Liver (tissue), 3 donors: ENCODE measurements at regions not wholly inside any gene's neighbourhood (a gene's known extent, or its start where the extent isn't known, plus 50 kb on each side); places are given as distances from the start of the nearest gene placed in this dataset.

ENCODE experiments used
- EGR1 ChIP-seq, 2 donors: IDR thresholded peaks; 2 replicates each; pipeline ENCODE4 v1.6.1; 2016 to 2018; ENCODE audit warnings: antibody characterized with exemption in 2 of 2, low read depth in 2 of 2
- FOXA1 ChIP-seq: IDR thresholded peaks from 2 replicates; pipeline ENCODE4 v1.6.1; 2016; ENCODE audit warnings: antibody characterized with exemption
- FOXA2 ChIP-seq: IDR thresholded peaks from 2 replicates; pipeline ENCODE4 v1.6.1; 2016; ENCODE audit warnings: antibody characterized with exemption
- GABPA ChIP-seq, 2 donors: IDR thresholded peaks in 1 of 2; conservative IDR thresholded peaks in 1 of 2; 2 replicates each; pipeline ENCODE4 v1.6.1; 2016; ENCODE audit warnings: antibody characterized with exemption in 2 of 2, mild to moderate bottlenecking in 1 of 2, moderate library complexity in 1 of 2
- JUND ChIP-seq, 2 donors: IDR thresholded peaks; 2 replicates each; pipeline ENCODE4 v1.6.1; 2016; ENCODE audit warnings: antibody characterized with exemption in 2 of 2
- RAD21 ChIP-seq, 2 donors: IDR thresholded peaks; 2 replicates each; pipeline ENCODE4 v1.6.1; 2016; ENCODE audit warnings: antibody characterized with exemption in 2 of 2, mild to moderate bottlenecking in 2 of 2
- SP1 ChIP-seq: IDR thresholded peaks from 2 replicates; pipeline ENCODE4 v1.6.1; 2018; ENCODE audit warnings: antibody characterized with exemption, mild to moderate bottlenecking
- TAF1 ChIP-seq: conservative IDR thresholded peaks from 2 replicates; pipeline ENCODE4 v1.6.1; 2016; ENCODE audit warnings: antibody characterized with exemption, mild to moderate bottlenecking
- YY1 ChIP-seq: IDR thresholded peaks from 2 replicates; pipeline ENCODE4 v1.6.1; 2016; ENCODE audit warnings: antibody characterized with exemption, mild to moderate bottlenecking
- TF ChIP-seq, protein P1 (sequence below): fragments of 150-350 bp; IDR thresholded peaks from 2 replicates; pipeline ENCODE4 v1.5.1; 2017; ENCODE audit warnings: improper control_type of control experiment, low read depth, low read length; ENCODE audit not compliant: missing input control
- TF ChIP-seq, protein P2 (sequence below): IDR thresholded peaks from 2 replicates; pipeline ENCODE4 v1.6.1; 2016; ENCODE audit warnings: antibody characterized with exemption
- TF ChIP-seq, protein P3 (sequence below): IDR thresholded peaks from 2 replicates; pipeline ENCODE4 v1.6.1; 2016; ENCODE audit warnings: antibody characterized with exemption
- TF ChIP-seq, protein P4 (sequence below): IDR thresholded peaks from 2 replicates; pipeline ENCODE4 v1.6.1; 2016; ENCODE audit warnings: antibody characterized with exemption, mild to moderate bottlenecking
- TF ChIP-seq, protein P5 (sequence below): IDR thresholded peaks from 2 replicates; pipeline ENCODE4 v1.6.1; 2016; ENCODE audit warnings: antibody characterized with exemption
- donor health status: healthy.
- donor health status: healthy.

DNA sequence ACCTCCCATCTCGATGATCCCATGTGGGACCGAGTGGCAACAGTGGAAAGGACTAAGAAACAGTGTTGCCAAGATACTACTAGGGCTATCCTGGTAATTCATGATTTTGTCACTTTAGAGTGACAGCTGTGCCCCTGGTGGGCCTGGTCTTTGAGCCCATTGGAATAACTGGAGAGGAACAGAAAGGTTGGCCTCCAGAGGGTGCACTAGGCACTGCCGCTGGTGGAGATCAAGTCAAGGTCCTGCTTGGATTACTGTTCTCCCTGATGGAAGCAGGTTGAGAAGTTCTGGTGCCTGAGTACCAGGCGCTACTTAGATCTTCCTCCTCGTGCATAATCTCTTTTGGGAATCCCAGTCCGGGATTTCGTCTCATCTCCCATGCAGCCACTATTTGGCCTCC is 129.6 kb downstream of the SEC61B start:
- TF ChIP-seq, protein P1, sequence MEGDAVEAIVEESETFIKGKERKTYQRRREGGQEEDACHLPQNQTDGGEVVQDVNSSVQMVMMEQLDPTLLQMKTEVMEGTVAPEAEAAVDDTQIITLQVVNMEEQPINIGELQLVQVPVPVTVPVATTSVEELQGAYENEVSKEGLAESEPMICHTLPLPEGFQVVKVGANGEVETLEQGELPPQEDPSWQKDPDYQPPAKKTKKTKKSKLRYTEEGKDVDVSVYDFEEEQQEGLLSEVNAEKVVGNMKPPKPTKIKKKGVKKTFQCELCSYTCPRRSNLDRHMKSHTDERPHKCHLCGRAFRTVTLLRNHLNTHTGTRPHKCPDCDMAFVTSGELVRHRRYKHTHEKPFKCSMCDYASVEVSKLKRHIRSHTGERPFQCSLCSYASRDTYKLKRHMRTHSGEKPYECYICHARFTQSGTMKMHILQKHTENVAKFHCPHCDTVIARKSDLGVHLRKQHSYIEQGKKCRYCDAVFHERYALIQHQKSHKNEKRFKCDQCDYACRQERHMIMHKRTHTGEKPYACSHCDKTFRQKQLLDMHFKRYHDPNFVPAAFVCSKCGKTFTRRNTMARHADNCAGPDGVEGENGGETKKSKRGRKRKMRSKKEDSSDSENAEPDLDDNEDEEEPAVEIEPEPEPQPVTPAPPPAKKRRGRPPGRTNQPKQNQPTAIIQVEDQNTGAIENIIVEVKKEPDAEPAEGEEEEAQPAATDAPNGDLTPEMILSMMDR, result no peak
- TF ChIP-seq TAF1 (no peak), GABPA (IDR thresholded peaks at IDR 0.05 in 1 of 2, conservative IDR thresholded peaks at IDR 0.05 in 1 of 2) (no peak), RAD21 (IDR thresholded peaks at IDR 0.05) (no peak), SP1 (no peak), YY1 (no peak), FOXA2 (no peak), EGR1 (IDR thresholded peaks at IDR 0.05; ENCODE audit: low read depth in 2 of 2) (no peak), JUND (IDR thresholded peaks at IDR 0.05) (no peak), FOXA1 (no peak)
- TF ChIP-seq, protein P2, sequence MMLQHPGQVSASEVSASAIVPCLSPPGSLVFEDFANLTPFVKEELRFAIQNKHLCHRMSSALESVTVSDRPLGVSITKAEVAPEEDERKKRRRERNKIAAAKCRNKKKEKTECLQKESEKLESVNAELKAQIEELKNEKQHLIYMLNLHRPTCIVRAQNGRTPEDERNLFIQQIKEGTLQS, result no peak
- TF ChIP-seq, protein P3, sequence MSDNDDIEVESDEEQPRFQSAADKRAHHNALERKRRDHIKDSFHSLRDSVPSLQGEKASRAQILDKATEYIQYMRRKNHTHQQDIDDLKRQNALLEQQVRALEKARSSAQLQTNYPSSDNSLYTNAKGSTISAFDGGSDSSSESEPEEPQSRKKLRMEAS, result no peak
- TF ChIP-seq, protein P4, sequence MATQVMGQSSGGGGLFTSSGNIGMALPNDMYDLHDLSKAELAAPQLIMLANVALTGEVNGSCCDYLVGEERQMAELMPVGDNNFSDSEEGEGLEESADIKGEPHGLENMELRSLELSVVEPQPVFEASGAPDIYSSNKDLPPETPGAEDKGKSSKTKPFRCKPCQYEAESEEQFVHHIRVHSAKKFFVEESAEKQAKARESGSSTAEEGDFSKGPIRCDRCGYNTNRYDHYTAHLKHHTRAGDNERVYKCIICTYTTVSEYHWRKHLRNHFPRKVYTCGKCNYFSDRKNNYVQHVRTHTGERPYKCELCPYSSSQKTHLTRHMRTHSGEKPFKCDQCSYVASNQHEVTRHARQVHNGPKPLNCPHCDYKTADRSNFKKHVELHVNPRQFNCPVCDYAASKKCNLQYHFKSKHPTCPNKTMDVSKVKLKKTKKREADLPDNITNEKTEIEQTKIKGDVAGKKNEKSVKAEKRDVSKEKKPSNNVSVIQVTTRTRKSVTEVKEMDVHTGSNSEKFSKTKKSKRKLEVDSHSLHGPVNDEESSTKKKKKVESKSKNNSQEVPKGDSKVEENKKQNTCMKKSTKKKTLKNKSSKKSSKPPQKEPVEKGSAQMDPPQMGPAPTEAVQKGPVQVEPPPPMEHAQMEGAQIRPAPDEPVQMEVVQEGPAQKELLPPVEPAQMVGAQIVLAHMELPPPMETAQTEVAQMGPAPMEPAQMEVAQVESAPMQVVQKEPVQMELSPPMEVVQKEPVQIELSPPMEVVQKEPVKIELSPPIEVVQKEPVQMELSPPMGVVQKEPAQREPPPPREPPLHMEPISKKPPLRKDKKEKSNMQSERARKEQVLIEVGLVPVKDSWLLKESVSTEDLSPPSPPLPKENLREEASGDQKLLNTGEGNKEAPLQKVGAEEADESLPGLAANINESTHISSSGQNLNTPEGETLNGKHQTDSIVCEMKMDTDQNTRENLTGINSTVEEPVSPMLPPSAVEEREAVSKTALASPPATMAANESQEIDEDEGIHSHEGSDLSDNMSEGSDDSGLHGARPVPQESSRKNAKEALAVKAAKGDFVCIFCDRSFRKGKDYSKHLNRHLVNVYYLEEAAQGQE, result no peak
- TF ChIP-seq, protein P5, sequence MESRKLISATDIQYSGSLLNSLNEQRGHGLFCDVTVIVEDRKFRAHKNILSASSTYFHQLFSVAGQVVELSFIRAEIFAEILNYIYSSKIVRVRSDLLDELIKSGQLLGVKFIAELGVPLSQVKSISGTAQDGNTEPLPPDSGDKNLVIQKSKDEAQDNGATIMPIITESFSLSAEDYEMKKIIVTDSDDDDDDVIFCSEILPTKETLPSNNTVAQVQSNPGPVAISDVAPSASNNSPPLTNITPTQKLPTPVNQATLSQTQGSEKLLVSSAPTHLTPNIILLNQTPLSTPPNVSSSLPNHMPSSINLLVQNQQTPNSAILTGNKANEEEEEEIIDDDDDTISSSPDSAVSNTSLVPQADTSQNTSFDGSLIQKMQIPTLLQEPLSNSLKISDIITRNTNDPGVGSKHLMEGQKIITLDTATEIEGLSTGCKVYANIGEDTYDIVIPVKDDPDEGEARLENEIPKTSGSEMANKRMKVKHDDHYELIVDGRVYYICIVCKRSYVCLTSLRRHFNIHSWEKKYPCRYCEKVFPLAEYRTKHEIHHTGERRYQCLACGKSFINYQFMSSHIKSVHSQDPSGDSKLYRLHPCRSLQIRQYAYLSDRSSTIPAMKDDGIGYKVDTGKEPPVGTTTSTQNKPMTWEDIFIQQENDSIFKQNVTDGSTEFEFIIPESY, result no peak
